HG03521 (cell line): ENCODE measurements at regions not wholly inside any gene's neighbourhood (a gene's known extent, or its start where the extent isn't known, plus 50 kb on each side); places are given as distances from the start of the nearest gene placed in this dataset.
"Not testable (repeated sequence)": the region's sequence is repeated elsewhere in the genome, so short reads cannot be mapped to it uniquely, and the experiment has no call there.

ENCODE experiments used
- ATAC-seq: cut with Tn5 transposase; IDR thresholded peaks from one replicate; pipeline ENCODE4 v1.9.1; 2021; ENCODE audit warnings: mild to moderate bottlenecking, moderate library complexity; ENCODE audit not compliant: unreplicated experiment

DNA sequence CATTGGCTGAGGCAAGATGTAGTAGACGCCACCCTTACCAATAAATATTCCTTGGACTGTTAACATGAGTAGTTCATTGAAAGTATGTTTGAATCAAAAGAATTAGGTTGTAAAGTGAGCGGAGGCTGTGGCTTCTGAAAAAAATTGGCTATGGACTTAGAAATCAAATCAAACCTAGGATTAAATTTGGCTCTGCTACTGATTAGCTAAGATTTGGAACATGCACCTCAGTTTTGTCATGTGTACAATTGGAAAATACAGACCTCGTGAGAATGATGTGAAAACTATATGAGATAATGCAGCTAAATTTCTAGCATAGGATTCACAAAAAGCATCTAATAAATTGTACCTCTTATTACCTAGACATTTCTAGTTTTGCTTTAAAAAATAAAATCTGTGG, 85.3 kb upstream of the USP25 start:
- ATAC-seq = no peak

DNA sequence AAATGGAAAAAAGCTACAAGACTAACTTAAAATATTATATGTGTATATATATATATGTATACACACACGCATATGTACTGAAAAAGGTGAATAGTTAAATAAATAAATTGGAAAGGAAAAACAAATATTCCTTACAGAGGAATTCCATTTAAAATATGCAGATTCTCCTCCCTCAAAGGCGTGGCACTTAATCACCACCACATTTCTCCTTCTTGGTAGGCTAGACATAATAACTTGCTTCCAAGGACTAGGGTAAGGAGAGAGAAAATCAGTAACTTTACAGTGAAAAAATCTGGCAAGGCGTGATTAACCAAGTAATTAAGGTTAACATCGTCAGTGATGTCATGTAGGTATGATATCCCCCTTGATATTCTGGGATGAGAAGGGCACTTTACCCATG, 84.0 kb upstream of the USP25 start:
- no peak for ATAC-seq

DNA sequence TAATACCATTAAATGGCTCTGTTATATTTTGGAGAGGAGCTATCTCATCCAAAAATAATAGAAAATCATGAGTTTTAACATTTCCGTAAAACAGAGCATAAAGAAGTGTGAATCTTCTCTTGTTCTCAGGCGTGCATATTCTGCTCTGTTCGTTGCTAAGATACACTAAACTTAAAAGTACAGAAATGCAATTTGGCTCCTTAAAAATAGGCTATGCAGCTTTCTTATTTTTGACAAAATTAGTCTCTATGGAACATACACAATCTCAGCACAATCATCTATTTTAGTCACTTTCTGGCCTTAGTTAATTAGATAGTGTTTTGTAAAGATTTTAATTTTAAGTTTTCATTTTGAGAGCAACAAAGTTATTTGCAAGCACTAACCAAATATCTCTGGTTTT, 79.0 kb upstream of the USP25 start:
- ATAC-seq = no peak

DNA sequence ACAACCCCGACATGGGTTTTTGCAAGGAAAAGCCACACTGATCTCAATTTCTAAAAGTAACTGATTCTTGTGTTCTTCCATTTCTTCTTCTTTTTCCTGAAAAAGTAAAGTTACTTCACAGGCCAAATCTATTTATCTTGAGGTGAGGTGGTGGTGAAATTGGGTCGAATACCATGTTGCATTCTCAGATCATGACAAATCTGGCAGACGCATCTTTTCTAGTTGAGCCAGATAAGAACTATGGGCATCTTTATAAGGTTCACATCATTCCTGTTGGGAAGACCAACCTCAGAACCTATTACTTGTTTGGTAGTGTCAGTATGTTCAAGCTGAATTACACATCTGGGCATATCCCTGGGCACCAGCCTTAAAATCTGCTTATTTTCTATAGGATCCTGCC, 78.6 kb upstream of the USP25 start:
- no peak for ATAC-seq

DNA sequence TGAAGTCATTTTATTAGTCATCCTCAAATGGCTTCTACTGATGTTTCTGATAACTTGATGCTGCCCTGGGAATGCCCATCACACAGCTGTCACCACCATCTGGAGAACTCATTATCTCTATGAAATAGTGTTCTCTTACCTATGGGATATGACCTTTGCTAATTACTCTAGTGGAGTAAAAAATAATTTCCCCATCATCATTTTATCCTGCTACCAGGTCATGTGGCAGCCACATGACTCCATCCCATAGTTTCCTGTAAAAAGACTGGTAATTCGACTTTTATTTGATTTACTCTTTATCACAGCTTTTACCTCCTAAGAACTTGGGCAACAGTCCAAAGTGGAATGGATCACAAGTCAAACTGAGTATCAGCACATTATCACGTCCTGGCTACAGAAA, 76.1 kb upstream of the USP25 start:
- no peak for ATAC-seq

DNA sequence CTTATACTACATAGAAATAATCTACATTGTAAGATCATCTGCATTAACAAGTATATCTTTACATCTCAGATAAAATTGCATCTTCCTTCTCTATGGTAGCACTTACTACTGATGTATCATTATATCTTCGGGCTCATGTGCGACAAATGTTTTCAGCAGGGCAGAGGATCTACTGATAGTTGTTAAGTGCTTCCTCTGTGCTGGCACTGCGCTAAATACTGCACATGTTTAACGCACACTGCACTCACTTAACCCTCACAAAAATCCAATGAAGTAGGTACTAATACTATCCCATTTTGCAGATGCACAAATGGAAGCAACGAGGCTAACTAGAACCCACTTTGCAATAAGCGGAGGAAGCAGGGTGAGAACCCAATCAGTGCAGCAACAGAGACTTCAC, 75.6 kb upstream of the USP25 start:
- no peak for ATAC-seq

DNA sequence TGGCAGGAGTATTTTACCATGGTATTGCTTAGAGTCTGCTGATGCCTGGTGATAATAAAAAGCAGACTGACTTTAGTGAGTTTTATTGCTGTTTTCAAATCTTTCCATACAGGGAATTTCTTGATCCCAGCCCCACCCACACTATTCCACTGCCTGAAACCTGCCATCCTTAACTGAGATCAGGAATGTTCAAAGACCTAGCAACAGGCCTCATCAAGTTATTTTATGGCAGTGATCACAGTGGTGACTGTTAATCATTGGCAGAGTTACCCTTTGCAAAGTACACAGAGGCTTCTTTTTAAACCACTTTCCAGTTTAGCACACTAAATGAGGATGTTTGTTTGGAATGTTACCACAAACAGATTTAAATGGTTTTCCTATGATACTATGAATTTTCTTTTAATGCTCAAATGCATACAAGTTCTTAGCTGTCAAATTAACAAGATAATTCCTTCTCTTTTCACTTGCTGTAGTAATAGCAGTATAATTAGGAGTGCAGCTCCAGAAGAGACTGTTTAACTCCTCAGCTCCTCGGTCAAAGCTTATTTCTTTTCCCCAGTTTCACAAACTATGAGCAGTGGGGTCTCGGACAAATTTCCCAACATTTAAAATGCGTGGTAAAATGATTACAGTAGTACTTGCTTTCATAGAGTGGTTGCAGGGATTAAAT, 69.9 kb upstream of the USP25 start:
- ATAC-seq = no peak

DNA sequence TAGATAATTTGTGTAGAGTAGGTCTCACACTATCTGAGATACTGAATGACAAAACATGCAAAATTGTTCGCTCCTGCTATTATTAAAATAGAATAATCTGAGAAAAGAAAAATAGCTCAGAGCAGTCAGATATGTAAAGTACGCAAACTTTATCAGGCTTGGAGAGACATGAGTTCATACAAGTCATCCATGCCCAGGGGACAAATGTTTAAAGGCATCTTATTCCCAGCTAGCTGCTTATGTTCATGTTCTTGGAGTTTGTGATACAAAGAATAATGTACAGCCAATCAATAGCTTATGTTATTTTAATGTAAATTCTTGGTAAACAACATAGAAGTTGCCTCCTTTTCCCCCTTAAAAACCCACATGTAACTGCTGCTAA, 69.4 kb upstream of the USP25 start:
- no peak for ATAC-seq

DNA sequence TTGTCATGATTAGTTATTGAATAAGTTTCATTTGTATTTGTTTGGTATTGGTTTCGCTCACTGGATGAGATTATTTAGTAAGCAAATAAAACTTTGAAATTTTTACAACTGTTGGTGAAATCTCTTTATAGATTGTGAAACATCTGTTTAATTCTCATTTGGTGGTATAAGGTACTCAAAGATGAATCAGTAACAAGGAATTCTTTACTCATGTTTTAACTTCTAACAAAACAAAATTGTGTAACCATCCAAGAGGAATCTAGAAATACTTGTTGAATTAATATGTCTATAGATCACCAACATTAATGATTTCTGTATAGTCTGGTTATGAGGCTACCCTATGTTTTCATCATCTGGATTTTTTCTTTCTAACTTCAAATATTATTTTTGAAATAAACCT, 62.8 kb upstream of the USP25 start:
- no peak for ATAC-seq

DNA sequence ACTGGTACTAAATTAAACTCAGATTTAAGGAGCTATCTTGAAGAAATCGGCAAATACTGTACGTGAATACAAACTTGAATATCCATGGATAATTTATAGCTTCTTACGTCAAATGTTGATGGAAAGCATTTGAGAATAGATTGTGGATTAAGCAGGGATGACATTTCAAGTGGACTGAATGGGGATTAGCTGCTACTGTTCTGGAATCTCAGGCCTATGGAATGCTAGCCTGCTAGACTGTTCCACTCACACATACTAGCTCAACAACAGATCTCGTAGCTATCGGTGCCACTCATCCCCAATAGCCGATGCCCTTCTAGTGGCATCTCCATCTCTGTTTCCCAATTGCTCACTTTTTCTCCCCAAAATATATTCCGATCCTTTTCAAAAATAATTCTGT, 62.0 kb upstream of the USP25 start:
- no peak for ATAC-seq

DNA sequence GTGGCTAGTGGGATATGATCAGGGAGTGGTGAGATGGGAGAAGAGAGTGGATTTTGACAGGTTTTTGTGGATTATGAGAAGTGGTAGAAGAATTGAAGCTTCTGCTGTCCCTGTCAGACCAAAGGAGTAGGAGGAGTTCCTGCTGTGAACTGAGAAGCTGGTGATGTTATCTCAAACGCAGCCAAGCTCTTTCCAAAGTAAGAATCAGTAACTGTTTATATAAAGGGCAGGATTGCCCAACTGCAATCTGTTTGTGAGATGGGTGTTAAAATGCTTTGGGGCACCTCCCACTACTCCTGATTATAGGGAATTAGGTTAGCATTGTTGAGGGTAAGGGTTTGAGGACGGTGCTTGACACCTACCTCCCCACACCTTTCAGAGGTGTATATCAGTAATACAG, 60.5 kb upstream of the USP25 start:
- ATAC-seq = no peak

DNA sequence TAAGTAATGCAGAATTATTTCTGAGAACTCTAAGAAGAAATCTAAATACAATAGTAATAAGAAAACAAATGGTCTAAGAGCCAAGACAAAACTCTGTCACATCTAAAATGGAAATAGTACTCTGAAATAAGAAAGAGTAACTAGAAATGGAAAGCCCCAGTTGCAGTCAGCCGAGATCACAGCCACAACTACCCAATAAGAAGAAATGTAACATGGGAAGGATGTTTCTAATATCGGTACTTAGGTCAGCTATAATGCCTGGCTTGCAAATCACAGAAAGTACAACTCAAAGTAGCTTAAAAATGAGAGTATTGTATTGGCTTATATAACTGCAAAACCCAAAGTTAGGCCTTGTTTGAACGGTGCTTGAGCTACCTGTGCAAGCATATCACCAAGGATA, 58.6 kb upstream of the USP25 start:
- ATAC-seq = no peak

DNA sequence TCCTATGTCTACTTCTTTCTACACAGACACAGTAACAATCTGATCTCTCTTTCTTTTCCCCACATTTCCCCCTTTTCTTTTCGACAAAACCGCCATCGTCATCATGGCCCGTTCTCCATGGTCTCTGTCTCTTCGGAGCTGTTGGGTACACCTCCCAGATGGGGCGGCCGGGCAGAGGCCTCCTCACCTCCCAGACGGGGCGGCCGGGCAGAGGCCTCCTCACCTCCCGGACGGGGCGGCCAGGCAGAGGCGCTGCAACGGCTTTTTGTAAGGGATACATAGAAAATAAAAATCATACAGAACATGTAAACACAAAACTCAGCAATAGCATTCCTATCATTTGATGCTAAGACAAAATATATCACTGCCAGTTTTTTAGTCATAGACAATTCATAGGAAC, 57.2 kb upstream of the USP25 start:
- ATAC-seq = not testable (repeated sequence)

DNA sequence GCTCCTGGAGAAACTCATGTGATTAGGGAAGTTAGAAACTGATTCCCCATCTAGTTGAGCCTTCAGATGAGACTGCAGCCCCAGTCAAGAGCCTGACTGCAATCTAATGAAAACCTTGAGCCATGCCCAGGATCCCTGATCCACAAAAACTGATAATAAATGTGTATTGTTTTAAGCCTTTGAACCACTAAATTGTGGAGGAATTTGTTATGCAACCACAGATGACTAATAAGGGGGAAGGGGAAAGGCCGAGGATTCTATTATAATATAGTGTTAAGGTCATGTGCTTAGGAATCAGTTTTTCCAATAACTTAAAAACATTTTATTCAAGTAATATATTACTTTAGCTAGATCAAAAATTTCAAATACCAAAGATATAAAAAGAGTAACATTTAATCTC, 52.8 kb upstream of the USP25 start:
- ATAC-seq = no peak

DNA sequence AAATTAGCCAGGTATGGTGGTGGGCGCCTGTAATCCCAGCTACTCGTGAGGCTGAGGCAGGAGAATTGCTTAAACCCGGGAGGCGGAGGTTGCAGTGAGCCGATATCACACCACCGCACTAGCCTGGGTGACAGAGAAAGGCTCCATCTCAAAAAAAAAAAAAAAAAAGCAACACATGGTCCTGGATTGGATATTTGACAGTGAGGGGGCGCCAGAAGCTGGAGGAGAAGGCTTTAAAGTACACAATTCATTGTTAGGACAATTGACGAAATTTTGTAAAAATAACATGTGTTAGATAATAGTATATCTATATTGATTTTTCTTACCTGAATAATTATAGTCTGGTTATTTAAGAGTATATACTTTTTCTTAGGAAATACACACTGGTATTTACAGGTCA, 50.2 kb upstream of the USP25 start:
- no peak for ATAC-seq
